ENCODE measurements at regions not wholly inside any gene's neighbourhood (a gene's known extent, or its start where the extent isn't known, plus 50 kb on each side); places are given as distances from the start of the nearest gene placed in this dataset.

- DNase-seq, result no peak
These were observed 310.8 kb upstream of the NR5A2 start for GRCh38 chr1:199716729-199717128.

GRCh38 chr1:199719156-199719842 lies 308.2 kb upstream of the NR5A2 start:
- DNase-seq, result no peak

GRCh38 chr1:199720496-199720895 lies 307.0 kb upstream of the NR5A2 start:
- no peak for DNase-seq

GRCh38 chr1:199721001-199721400 lies 306.5 kb upstream of the NR5A2 start:
- DNase-seq, result no peak

- DNase-seq, result no peak
These were observed 304.1 kb upstream of the NR5A2 start for GRCh38 chr1:199723250-199723956.

- DNase-seq, result no peak
These were observed 303.5 kb upstream of the NR5A2 start for GRCh38 chr1:199724049-199724448.

GRCh38 chr1:199725002-199725565 lies 302.4 kb upstream of the NR5A2 start:
- no peak for DNase-seq

- DNase-seq, result no peak
These were observed 299.8 kb upstream of the NR5A2 start for GRCh38 chr1:199727682-199728081.

- no peak for DNase-seq
These were observed 299.2 kb upstream of the NR5A2 start for GRCh38 chr1:199728345-199728744.

GRCh38 chr1:199733125-199733524 lies 294.4 kb upstream of the NR5A2 start:
- no peak for DNase-seq

- no peak for DNase-seq
These were observed 293.3 kb upstream of the NR5A2 start for GRCh38 chr1:199734186-199734585.

GRCh38 chr1:199735660-199736059 lies 291.9 kb upstream of the NR5A2 start:
- DNase-seq, result no peak

- DNase-seq, result no peak
These were observed 290.9 kb upstream of the NR5A2 start for GRCh38 chr1:199736646-199737045.

GRCh38 chr1:199741586-199741985 lies 285.9 kb upstream of the NR5A2 start:
- DNase-seq, result no peak

- no peak for DNase-seq
These were observed 285.0 kb upstream of the NR5A2 start for GRCh38 chr1:199742547-199742946.

- no peak for DNase-seq
These were observed 284.3 kb upstream of the NR5A2 start for GRCh38 chr1:199743227-199743626.

GRCh38 chr1:199746666-199747384 lies 280.7 kb upstream of the NR5A2 start:
- no peak for DNase-seq

GRCh38 chr1:199747984-199748383 lies 279.5 kb upstream of the NR5A2 start:
- no peak for DNase-seq

- DNase-seq, result no peak
These were observed 276.0 kb upstream of the NR5A2 start for GRCh38 chr1:199751506-199751905.

GRCh38 chr1:199751962-199752687 lies 275.4 kb upstream of the NR5A2 start:
- no peak for DNase-seq

GRCh38 chr1:199752688-199753027 lies 274.9 kb upstream of the NR5A2 start:
- DNase-seq, result no peak

GRCh38 chr1:199753513-199753912 lies 274.0 kb upstream of the NR5A2 start:
- no peak for DNase-seq

GRCh38 chr1:199756066-199756465 lies 271.4 kb upstream of the NR5A2 start:
- DNase-seq, result no peak
